HG03457 (cell line): ENCODE measurements at regions not wholly inside any gene's neighbourhood (a gene's known extent, or its start where the extent isn't known, plus 50 kb on each side); places are given as distances from the start of the nearest gene placed in this dataset.

Source experiments
- ATAC-seq: cut with Tn5 transposase; IDR thresholded peaks from one replicate; pipeline ENCODE4 v1.9.1; 2021; ENCODE audit warnings: moderate number of reproducible peaks; ENCODE audit not compliant: unreplicated experiment

GRCh38 chr4:36394352-36394903, 113.0 kb downstream of the DTHD1 start:
- ATAC-seq: no peak

- no peak for ATAC-seq
Measured at GRCh38 chr4:36399762-36400353, 118.4 kb downstream of the DTHD1 start.

- ATAC-seq: no peak
Measured at GRCh38 chr4:36402008-36402758, 120.8 kb downstream of the DTHD1 start.

- ATAC-seq: no peak
Measured at GRCh38 chr4:36411338-36411737, 129.9 kb downstream of the DTHD1 start.

GRCh38 chr4:36414248-36414647, 132.8 kb downstream of the DTHD1 start:
- no peak for ATAC-seq

- ATAC-seq: no peak
Measured at GRCh38 chr4:36417146-36417545, 135.7 kb downstream of the DTHD1 start.

- ATAC-seq: no peak
Measured at GRCh38 chr4:36420111-36420679, 138.8 kb downstream of the DTHD1 start.

GRCh38 chr4:36422607-36423006, 141.2 kb downstream of the DTHD1 start:
- ATAC-seq: no peak

GRCh38 chr4:36426741-36427140, 145.3 kb downstream of the DTHD1 start:
- ATAC-seq: no peak

- no peak for ATAC-seq
Measured at GRCh38 chr4:36427696-36428095, 146.3 kb downstream of the DTHD1 start.

GRCh38 chr4:36432586-36432985, 151.2 kb downstream of the DTHD1 start:
- ATAC-seq: no peak

- no peak for ATAC-seq
Measured at GRCh38 chr4:36439556-36439955, 158.1 kb downstream of the DTHD1 start.

- ATAC-seq: no peak
Measured at GRCh38 chr4:36445480-36445879, 164.1 kb downstream of the DTHD1 start.

GRCh38 chr4:36446275-36446674, 164.9 kb downstream of the DTHD1 start:
- no peak for ATAC-seq

GRCh38 chr4:36461344-36461743, 179.9 kb downstream of the DTHD1 start:
- no peak for ATAC-seq

GRCh38 chr4:36467670-36468069, 186.3 kb downstream of the DTHD1 start:
- ATAC-seq: no peak

- ATAC-seq: no peak
Measured at GRCh38 chr4:36471903-36472302, 190.5 kb downstream of the DTHD1 start.

- ATAC-seq: no peak
Measured at GRCh38 chr4:36476135-36476534, 194.7 kb downstream of the DTHD1 start.

GRCh38 chr4:36477861-36478260, 196.4 kb downstream of the DTHD1 start:
- ATAC-seq: no peak

GRCh38 chr4:36485885-36486284, 204.5 kb downstream of the DTHD1 start:
- ATAC-seq: no peak

GRCh38 chr4:36489798-36490197, 208.4 kb downstream of the DTHD1 start:
- ATAC-seq: no peak

GRCh38 chr4:36492041-36492440, 210.6 kb downstream of the DTHD1 start:
- no peak for ATAC-seq
